ENCODE measurements at regions not wholly inside any gene's neighbourhood (a gene's known extent, or its start where the extent isn't known, plus 50 kb on each side); places are given as distances from the start of the nearest gene placed in this dataset.

DNA sequence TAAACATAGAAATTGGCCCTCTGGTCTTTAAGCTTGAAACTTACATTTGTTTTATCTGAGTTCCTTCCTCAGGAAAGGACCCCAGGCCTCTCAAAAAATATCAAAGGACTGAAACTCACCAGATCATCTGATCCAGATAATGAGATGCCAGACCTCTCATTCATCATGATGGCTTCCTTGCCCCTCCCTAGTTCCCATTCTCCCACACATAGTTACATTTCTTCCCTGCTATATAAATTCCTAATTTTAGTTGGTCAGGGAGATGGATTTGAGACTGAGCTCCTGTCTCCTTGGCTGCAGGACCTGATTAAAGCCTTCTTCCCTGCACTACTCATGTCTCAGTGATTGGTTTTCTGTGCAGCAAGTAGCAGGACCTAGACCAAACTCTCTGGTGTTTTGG lies 119.4 kb upstream of the SPIN1 start:
- Histone ChIP-seq H3K27ac (ENCODE audit: low read depth, low read length, poor library complexity, severe bottlenecking) (no peak overlapping the region), H3K4me1 (ENCODE audit: insufficient read depth, low read length, poor library complexity, severe bottlenecking) (no peaks in the 10 kb centered on the region), H3K27me3 (replicated peaks; ENCODE audit: insufficient read depth, low read depth, low read length, poor library complexity) (no peaks in the 10 kb centered on the region), H3K9me3 (ENCODE audit: low read depth, low read length, poor library complexity, severe bottlenecking) (no peaks in the 10 kb centered on the region), H3K36me3 (ENCODE audit: insufficient read depth, low read length, poor library complexity, severe bottlenecking) (no peaks in the 10 kb centered on the region), H3K4me3 (ENCODE audit: low read depth, low read length, poor library complexity, severe bottlenecking) (no peak overlapping the region)
- intact Hi-C loops (cut with micrococcal nuclease; ENCODE audit: unreplicated experiment) = no loop called here
- TF ChIP-seq, protein P1, sequence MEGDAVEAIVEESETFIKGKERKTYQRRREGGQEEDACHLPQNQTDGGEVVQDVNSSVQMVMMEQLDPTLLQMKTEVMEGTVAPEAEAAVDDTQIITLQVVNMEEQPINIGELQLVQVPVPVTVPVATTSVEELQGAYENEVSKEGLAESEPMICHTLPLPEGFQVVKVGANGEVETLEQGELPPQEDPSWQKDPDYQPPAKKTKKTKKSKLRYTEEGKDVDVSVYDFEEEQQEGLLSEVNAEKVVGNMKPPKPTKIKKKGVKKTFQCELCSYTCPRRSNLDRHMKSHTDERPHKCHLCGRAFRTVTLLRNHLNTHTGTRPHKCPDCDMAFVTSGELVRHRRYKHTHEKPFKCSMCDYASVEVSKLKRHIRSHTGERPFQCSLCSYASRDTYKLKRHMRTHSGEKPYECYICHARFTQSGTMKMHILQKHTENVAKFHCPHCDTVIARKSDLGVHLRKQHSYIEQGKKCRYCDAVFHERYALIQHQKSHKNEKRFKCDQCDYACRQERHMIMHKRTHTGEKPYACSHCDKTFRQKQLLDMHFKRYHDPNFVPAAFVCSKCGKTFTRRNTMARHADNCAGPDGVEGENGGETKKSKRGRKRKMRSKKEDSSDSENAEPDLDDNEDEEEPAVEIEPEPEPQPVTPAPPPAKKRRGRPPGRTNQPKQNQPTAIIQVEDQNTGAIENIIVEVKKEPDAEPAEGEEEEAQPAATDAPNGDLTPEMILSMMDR (conservative IDR thresholded peaks at IDR 0.05; ENCODE audit: low read depth, low read length) = no peak
- no peak for TF ChIP-seq EZH2 (IDR thresholded peaks at IDR 0.05; ENCODE audit: borderline replicate concordance, low read depth, low read length, poor library complexity, severe bottlenecking)
- ChIA-PET POLR2A (ENCODE audit: low non-redundant PET) (no interaction called here), CTCF (no interaction called here)
- no TSS peak for BruUV-seq (replicated peaks)
- no peak for DNase-seq (ENCODE audit: low spot score)

DNA sequence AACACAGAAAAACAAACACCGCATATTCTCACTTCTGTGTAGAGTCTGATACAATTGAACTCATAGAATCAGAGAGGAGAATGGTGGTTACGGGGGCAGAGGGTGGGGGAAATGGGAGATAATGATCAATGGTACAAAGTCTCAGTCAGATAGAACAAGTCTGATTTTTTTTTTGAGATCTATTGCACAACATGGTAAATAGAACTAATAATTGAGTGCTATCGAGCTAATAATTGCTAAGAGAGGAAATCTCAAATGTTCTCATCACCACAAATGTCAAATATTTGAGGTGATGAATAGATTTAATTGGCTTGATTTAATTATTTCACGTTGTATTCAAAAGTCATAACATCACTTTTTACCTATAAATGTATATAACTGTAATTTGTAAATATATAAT lies 121.0 kb upstream of the SPIN1 start:
- H3K4me1 ChIP-seq (ENCODE audit: insufficient read depth, low read length, poor library complexity, severe bottlenecking) = no peaks in the 10 kb centered on the region
- DNase-seq (ENCODE audit: low spot score) = no peak
- ChIA-PET POLR2A (ENCODE audit: low non-redundant PET) (no interaction called here), CTCF (no interaction called here)
- H3K9me3 ChIP-seq (ENCODE audit: low read depth, low read length, poor library complexity, severe bottlenecking) = no peaks in the 10 kb centered on the region
- H3K27ac ChIP-seq (ENCODE audit: low read depth, low read length, poor library complexity, severe bottlenecking) = no peak overlapping the region
- H3K36me3 ChIP-seq (ENCODE audit: insufficient read depth, low read length, poor library complexity, severe bottlenecking) = no peaks in the 10 kb centered on the region
- intact Hi-C loops (cut with micrococcal nuclease; ENCODE audit: unreplicated experiment) = no loop called here
- TF ChIP-seq, protein P1 (conservative IDR thresholded peaks at IDR 0.05; ENCODE audit: low read depth, low read length) = no peak
- no peak for TF ChIP-seq EZH2 (IDR thresholded peaks at IDR 0.05; ENCODE audit: borderline replicate concordance, low read depth, low read length, poor library complexity, severe bottlenecking)
- no peak overlapping the region for H3K4me3 ChIP-seq (ENCODE audit: low read depth, low read length, poor library complexity, severe bottlenecking)
- H3K27me3 ChIP-seq (replicated peaks; ENCODE audit: insufficient read depth, low read depth, low read length, poor library complexity) = no peaks in the 10 kb centered on the region
- BruUV-seq (replicated peaks) = no TSS peak

DNA sequence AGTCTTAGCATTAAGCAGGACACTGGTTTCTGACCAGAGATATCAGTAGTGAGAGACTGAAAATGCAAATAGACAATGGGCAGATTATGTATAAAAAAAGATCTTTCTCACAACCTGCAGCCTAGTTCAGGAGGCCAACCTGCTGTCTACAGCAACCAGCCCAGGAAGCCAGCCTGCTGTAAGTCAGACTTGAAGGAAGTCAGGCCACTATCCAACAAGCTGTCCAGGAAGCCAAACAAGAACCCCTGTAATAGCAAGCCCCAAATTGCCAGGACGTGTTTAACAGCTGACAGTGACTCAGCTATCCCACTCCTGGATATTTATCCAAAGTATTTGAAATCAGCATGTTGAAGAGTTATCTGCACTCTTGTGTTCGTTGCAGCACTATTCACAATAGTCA lies 121.8 kb upstream of the SPIN1 start:
- POLR2A ChIA-PET (ENCODE audit: low non-redundant PET) = no interaction called here
- Histone ChIP-seq H3K9me3 (ENCODE audit: low read depth, low read length, poor library complexity, severe bottlenecking) (no peaks in the 10 kb centered on the region), H3K27me3 (replicated peaks; ENCODE audit: insufficient read depth, low read depth, low read length, poor library complexity) (no peaks in the 10 kb centered on the region), H3K4me3 (ENCODE audit: low read depth, low read length, poor library complexity, severe bottlenecking) (no peak overlapping the region), H3K4me1 (ENCODE audit: insufficient read depth, low read length, poor library complexity, severe bottlenecking) (no peaks in the 10 kb centered on the region), H3K27ac (ENCODE audit: low read depth, low read length, poor library complexity, severe bottlenecking) (no peak overlapping the region), H3K36me3 (ENCODE audit: insufficient read depth, low read length, poor library complexity, severe bottlenecking) (no peaks in the 10 kb centered on the region)
- intact Hi-C loops (cut with micrococcal nuclease; ENCODE audit: unreplicated experiment) = no loop called here
- BruUV-seq (replicated peaks) = no TSS peak
- CTCF ChIA-PET = interaction anchor here (0.5 kb wide), 1 partner anchor 95 kb away, joined by 11 read pairs; no protein-coding TSS in a partner anchor
- no peak for TF ChIP-seq EZH2 (IDR thresholded peaks at IDR 0.05; ENCODE audit: borderline replicate concordance, low read depth, low read length, poor library complexity, severe bottlenecking)
- TF ChIP-seq, protein P1 (conservative IDR thresholded peaks at IDR 0.05; ENCODE audit: low read depth, low read length) = no peak
- no peak for DNase-seq (ENCODE audit: low spot score)
